GM12891 (cell line): ENCODE measurements at regions not wholly inside any gene's neighbourhood (a gene's known extent, or its start where the extent isn't known, plus 50 kb on each side); places are given as distances from the start of the nearest gene placed in this dataset.

ENCODE experiments used
- POLR2A ChIP-seq: IDR thresholded peaks from 2 replicates; pipeline ENCODE4 v1.6.1; 2011; ENCODE audit warnings: low read depth, low read length, control low read depth
- POLR2AphosphoS5 ChIP-seq: IDR thresholded peaks from 2 replicates; pipeline ENCODE4 v1.6.1; 2011; ENCODE audit warnings: low read depth, low read length, control low read depth
- POU2F2 ChIP-seq: IDR thresholded peaks from 2 replicates; pipeline ENCODE4 v1.6.1; 2011; ENCODE audit warnings: low read depth, mild to moderate bottlenecking, control low read depth, low read length, moderate library complexity
- SPI1 ChIP-seq: IDR thresholded peaks from 2 replicates; pipeline ENCODE4 v1.6.1; 2011; ENCODE audit warnings: low read depth, low read length, control low read depth
- TAF1 ChIP-seq: IDR thresholded peaks from 2 replicates; pipeline ENCODE4 v1.6.1; 2011; ENCODE audit warnings: low read depth, low read length, control low read depth

- no peak for TF ChIP-seq POLR2AphosphoS5
- no peak for TF ChIP-seq SPI1
- no peak for TF ChIP-seq POLR2A
- no peak for TF ChIP-seq TAF1
- no peak for TF ChIP-seq POU2F2
Measured at GRCh38 chr5:112552791-112553190, 133.7 kb upstream of the EPB41L4A start.
